Stimulated activated CD8-positive, alpha-beta memory T cell treated with anti-CD3 and anti-CD28 coated beads, Interleukin-15, amount 100 ng/mL, for 4 hours (primary cell): ENCODE measurements at regions not wholly inside any gene's neighbourhood (a gene's known extent, or its start where the extent isn't known, plus 50 kb on each side); places are given as distances from the start of the nearest gene placed in this dataset.
"Not testable (repeated sequence)": the region's sequence is repeated elsewhere in the genome, so short reads cannot be mapped to it uniquely, and the experiment has no call there.

Experiments used
- DNase-seq, 2 donors: peaks; one replicate each; pipeline ENCODE4 v3.0.0-alpha.2; 2020; ENCODE audit warnings: low read depth in 2 of 2

DNA sequence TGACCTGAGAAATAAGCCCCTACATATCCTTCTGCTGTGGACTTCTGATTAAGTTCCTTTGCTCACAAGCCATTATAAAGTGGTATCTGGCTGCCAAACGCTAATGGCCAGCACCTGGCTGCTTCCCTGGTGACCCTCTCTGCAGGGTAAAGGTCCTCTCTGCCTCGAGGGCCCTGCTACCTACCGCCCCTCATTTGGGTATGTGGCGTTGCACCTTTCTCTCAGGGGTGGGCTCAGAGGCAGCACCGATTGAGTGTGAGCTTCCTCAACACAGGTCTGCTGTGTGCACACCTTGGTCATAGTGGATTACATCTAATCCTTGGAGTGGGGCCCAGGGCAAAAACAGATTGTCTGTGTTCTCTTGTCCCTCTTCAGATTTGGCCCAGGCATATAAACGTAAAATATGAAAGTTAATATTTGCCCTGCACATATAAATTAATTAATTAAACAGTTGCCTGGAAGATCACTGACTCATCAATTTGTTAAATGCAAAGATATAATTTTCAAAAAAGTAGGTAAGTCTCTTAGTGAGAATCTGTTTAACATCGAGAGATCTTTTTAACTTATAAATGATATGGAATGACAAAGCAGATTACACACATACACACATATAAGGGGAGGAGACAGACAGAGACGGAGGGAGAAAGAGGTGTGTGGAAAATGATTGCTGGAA, 174.5 kb upstream of the SMIM31 start:
- no peak for DNase-seq

- no peak for DNase-seq
These were observed 162.3 kb upstream of the SMIM31 start for GRCh38 chr4:164591666-164592065.

DNA sequence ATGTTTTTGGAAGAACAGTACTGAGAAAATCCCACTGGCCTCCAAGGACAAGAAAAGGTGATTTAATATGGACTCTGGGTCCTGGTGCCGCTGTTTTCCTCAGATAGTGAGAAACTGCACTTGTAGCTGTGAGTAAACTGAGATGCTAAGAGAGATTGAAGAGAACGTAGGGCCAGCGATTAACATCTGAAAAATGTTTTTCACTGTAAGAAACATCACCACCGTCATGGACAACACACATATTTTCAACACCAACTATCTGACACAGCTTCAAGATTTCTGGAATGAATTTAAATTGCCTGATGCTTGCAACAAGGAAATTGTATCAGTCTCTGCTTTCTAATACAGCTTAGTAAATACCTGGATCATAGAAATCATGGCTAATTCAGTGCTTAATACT, 158.2 kb upstream of the SMIM31 start:
- DNase-seq, result no peak

GRCh38 chr4:164596318-164596878, 157.5 kb upstream of the SMIM31 start:
- no peak for DNase-seq

DNA sequence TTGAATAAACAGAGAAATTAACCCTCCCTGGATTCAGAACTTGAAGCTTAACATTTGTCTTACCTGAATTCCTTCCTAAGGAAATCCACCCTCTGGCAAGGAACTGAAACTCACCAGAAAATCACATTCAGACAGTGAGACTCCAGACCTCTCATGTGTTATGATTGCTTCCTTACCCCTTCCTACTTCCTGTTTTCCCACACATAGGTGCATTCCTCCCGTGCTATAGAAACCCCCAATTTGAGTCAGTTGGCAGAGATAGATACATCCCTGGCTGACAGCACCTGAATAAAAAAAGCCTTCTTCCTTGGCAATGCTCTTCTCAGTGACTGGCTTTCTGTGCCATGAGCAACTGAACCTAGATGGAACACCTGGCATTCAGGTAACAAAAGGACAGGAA, 157.0 kb upstream of the SMIM31 start:
- DNase-seq, result no peak

GRCh38 chr4:164601653-164602052, 152.3 kb upstream of the SMIM31 start:
- no peak for DNase-seq

DNA sequence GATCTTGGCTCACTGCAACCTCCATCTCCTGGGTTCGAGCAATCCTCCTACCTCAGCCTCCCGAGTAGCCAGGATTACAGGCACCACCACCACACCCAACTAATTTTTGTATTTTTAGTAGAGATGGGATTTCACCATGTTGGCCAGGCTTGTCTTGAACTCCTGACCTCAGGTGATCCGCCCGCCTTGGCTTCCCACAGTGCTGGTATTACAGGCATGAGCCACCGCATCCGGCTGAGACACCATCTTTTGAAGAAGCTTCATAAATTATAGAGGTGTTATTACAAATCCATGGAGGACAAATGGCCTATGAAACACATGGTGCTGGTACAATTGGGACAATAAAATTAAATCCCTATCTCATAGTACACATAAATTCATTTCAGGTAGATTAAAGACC, 148.1 kb upstream of the SMIM31 start:
- not testable (repeated sequence) for DNase-seq

DNA sequence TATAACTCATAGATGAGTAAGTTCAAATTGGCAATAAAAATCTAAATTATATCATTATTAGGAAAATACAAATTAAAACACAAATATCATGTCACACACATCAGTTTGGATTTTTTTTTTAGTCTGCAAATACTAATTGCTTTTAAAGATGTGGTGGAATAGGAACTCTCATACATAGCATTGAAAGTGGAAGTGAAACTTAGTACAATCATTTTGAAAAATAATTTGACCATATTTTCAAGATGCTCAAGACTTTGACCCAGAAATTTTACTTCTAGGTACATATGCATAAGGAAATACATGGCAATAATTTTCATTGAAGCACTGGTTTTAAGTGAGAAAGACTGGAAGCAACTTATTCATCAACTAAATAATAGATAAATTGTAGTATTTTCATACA, 147.5 kb upstream of the SMIM31 start:
- no peak for DNase-seq

GRCh38 chr4:164613256-164613655, 140.7 kb upstream of the SMIM31 start:
- DNase-seq, result no peak

GRCh38 chr4:164613792-164614191, 140.1 kb upstream of the SMIM31 start:
- DNase-seq, result no peak

DNA sequence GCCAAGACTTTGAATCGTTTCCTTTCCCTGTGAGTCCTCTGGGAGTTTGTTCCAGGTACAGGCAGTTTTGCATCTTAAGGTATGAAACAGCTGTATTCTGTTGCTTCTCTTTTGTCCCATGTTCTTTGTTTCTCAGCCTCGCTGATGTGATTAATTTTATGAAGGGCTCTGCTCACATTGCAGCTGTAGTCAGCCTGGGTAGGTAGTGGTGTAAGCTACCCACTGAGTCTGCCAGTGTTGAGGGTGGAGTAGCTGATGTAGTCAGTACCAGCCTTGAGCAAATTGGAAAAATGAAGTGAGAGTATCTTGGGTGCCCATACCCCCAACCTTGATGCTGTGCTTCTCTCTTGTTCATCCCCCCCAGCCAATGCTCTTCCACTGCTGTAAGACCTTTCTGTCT, 139.6 kb upstream of the SMIM31 start:
- DNase-seq, result no peak

DNA sequence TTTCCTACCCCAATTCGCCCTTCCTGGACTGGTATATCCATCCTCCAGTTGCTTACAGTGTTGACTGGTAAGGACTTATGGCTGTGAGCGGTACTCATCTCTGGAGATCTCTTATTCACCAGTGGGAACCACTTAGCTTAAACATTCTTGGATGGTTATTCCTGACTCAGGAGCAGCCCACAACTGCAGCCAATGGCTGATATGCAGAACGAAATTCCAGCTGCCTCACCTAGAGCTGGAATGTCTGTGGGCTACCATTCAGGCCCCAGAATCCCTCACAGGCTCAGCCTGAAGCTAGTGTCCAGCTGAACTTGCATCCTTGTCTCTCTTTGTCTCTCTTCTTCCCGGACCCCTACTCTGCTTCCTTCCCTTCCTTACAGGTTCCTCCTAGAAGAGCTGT, 138.9 kb upstream of the SMIM31 start:
- no peak for DNase-seq

DNA sequence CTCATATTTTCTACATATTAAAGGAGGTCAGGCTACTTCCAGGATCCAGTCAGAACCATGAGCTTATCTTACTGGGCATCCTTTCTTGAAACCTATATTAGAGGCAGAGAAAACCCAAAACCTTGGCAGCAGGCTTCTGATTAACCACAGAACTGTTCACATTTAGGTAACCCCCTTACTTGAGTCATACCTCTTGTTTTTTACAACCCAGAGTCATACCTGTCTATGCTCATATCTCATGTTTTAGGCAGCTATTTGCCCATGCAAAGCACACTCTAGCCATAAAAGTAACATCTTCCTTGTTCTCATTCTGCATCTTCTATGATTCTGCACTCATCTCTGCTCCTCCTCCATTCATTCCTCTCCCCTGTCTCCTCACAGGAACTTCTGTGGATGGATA, 138.0 kb upstream of the SMIM31 start:
- DNase-seq, result no peak

DNA sequence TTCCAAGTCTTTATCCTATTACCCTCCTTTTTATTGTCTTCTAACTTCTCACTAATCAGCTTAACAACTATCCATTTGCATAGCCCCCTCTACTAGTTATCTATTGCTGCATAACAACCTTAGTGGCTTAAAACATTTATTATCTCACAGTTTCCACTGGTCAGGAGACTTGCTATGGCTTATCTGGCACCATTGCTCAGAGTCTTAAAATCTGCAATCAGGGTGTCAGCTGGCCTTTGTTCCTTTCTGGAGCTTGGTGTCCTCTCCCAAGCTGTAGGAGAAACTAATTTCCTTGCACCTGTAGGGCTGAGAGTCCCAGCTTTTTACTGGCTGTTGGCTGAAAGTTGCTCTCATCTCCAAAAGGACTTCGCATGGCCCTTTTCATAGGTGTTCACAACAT, 137.0 kb upstream of the SMIM31 start:
- DNase-seq, result no peak

DNA sequence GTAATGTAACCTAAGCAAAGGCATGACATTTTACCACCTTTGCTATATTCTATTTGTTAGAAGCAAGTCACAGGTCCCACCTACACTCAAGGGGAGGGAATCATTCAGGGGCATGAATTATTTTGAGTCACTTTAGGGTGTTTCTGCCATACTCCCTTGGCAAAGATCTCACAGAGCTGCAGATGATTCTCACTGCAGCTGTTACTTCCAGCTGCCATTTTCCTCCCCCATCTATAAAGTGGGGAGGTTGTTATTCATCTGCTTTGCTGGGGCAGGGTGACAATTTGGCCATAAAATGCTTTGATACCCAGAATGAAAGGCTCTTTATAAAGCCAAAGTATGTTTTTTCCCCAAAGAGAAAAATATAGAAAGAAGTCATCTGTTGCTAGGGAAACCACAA, 136.5 kb upstream of the SMIM31 start:
- no peak for DNase-seq

DNA sequence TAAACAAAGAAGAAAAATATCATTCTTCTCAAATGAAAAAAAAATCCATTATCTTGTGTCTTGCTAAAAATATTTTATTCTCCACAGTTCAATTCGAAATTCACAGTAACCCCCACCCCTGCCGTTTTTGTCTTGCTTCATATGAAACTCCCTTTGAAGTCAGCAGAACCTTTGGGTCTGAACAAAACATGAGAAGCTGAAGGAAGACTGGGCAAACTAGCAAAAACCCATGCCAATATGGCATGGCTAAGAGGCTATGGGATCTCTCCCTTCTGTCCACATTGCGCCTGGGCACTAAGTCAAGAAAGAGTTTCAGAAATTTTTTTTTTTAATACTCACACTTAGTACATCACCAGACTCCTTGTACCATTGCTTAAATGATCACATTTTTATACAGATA, 136.0 kb upstream of the SMIM31 start:
- no peak for DNase-seq

- DNase-seq, result no peak
These were observed 131.9 kb upstream of the SMIM31 start for GRCh38 chr4:164621886-164622521.

DNA sequence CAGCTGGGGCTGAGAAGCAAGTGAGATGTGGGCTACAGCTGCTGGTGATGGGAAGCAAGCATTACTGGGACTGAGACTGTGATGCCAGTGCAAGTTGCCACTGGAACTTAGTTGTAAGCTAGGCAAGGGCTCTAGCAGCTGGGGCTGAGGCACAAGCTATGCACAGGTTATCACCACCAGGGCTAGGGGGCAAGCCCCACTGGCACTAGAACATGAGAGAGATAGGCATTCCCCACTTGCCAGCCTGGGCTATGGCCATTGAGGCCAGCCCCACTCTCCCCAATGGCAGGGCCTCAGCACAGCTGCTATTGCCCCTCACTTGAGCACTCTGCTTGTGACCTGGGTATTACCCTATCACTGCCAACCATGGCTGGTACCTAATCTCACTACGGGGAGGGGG, 130.8 kb upstream of the SMIM31 start:
- no peak for DNase-seq

DNA sequence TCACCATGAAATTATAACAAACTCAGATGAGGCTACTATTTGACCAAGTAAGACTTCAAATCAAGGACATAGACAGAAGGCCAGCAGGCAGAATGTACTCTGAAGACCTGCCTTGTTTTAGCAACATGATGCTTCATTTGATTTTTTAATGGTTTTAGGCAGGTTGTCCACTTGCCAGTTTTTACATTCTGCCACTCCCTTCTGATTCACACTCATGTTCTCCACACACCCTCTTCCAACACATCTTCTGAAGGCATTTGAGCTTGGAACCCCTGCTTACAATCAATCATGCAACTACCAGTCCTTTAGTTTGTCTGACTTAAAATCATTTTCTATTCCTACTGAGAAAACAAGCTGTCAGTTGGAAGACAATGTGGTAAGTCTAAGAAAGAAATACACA, 114.9 kb upstream of the SMIM31 start:
- no peak for DNase-seq

DNA sequence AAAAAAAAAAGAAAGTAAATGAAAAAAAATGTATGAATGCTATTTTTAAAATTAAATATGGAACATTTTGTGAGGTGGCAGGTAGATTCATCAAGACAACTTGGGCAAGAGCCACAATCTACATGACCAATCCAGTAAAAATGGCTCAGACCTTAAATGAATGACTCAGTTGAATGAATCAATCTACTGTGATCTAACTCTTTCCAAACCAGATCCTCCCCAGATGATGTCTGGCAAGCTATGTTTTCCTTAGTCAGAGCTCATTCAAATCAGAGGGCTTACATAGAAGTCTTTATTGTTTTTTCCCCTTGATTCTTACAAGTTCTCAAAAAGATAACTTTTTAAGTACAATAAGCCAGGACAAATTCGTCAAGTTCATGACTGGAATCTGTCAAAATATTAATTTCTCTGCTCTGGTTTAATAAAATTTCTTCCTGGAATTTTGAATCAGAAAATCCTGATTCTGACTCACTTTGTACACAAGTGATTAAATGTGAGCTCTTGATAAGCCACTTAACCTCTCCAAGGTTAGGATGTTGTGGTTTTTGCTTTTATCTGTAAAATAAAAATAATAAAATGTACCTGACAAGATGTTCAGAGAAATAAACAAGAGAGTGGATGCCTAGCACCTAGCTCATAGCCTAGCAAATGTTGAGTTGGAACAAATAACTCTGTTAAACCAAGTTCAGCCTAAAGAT, 105.6 kb upstream of the SMIM31 start:
- DNase-seq, result no peak

DNA sequence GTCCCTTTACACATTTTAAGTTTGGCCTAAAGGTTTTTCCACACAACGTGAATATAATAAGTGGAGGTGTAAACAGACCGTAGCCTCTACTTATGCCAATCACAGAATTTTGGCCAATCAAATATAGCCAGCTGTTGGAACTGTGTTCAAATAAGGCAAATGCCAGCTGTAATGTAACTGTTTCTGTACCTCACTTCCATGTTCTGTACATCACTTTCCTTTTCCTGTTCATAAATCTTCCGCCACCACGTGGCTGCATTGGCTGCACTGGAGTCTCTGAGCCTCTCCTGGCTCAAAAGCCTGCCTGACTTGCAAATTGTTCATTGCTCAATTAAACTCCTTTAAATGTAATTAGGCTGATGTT, 105.1 kb upstream of the SMIM31 start:
- DNase-seq, result no peak

DNA sequence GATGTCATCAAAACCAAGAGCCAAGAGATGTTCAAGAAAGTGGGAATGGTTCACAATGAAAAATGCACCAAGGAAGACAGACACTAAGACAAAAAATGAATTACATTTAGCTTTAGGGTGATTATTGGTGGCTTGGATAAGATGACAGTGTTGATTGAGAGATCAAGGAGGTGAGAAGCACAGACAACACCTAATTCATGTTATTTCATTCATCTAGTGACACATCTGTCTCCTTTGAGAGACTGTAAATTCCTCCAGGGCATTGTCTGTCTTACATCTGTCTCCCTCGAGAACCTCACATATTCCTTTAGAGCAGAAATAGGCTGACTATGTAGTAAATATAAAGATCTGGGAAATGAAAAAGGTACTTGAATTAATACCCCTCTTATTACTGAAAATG, 94.2 kb upstream of the SMIM31 start:
- no peak for DNase-seq

DNA sequence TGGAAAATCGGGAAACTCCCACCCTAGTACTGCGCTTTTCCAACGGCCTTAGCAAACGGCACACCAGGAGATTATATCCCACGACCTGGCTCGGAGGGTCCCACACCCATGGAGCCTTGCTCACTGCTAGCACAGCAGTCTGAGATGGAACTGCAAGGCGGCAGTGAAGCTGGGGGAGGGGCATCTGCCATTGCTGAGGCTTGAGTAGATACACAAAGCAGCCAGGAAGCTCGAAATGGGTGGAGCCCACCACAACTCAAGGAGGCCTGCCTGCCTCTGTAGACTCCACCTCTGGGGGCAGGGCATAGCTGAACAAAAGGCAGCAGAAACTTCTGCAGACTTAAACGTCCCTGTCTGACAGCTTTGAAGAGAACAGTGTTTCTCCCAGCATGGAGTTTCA, 77.8 kb upstream of the SMIM31 start:
- not testable (repeated sequence) for DNase-seq
